H1 (cell line): ENCODE measurements at regions not wholly inside any gene's neighbourhood (a gene's known extent, or its start where the extent isn't known, plus 50 kb on each side); places are given as distances from the start of the nearest gene placed in this dataset.

Experiments
- CTCF ChIA-PET: fragments of 300-600 bp; sonication (Branson Sonifier 250); formaldehyde crosslinking; loops from one replicate; lab custom pipeline; 2021; ENCODE audit not compliant: partially characterized antibody; lab: Charles Lee
- POLR2A ChIA-PET: fragments of 300-600 bp; sonication (Branson Sonifier 250); formaldehyde crosslinking; loops from one replicate; lab custom pipeline; 2021; ENCODE audit warnings: inconsistent platforms; ENCODE audit not compliant: partially characterized antibody; lab: Charles Lee
- DNase-seq, 2 experiments: peaks; one replicate each; pipeline versions ENCODE4 v3.0.0 to v3.0.0-alpha.2; 2010 to 2022; ENCODE audit warnings: low spot score in 2 of 2, low read depth in 1 of 2, mixed read lengths in 1 of 2
- FAIRE-seq: peaks from 2 replicates; lab custom pipeline; 2011; peaks lifted over from hg19 to GRCh38; lab: Jason Lieb, UNC
- H2AFZ ChIP-seq: 2 replicates; pipeline ENCODE4 v1.8.1; 2012; ENCODE audit warnings: low read length, inconsistent platforms
- H2AK5ac ChIP-seq: 2 replicates; pipeline ENCODE4 v1.6.1; 2013; ENCODE audit warnings: low read depth, low read length
- H2BK120ac ChIP-seq: replicated peaks from 2 replicates; pipeline ENCODE3; 2013; ENCODE audit warnings: low read depth, low read length, inconsistent platforms
- H2BK12ac ChIP-seq: 2 replicates; pipeline ENCODE4 v1.6.1; 2013; ENCODE audit warnings: low read depth, low read length
- H2BK15ac ChIP-seq: 2 replicates; pipeline ENCODE4 v1.6.1; 2013; ENCODE audit warnings: low read length
- H2BK20ac ChIP-seq: 2 replicates; pipeline ENCODE4 v1.6.1; 2013; ENCODE audit warnings: low read length
- H2BK5ac ChIP-seq: 2 replicates; pipeline ENCODE4 v1.6.1; 2013; ENCODE audit warnings: low read depth, low read length
- H3K14ac ChIP-seq: 2 replicates; pipeline ENCODE4 v1.6.1; 2013; ENCODE audit warnings: inconsistent platforms; ENCODE audit not compliant: insufficient read length
- H3K18ac ChIP-seq: 2 replicates; pipeline ENCODE4 v1.6.1; 2013; ENCODE audit warnings: low read length; ENCODE audit errors: extremely low read depth
- H3K23ac ChIP-seq: 2 replicates; pipeline ENCODE4 v1.6.1; 2013; ENCODE audit warnings: inconsistent platforms; ENCODE audit not compliant: insufficient read length
- H3K23me2 ChIP-seq: 2 replicates; pipeline ENCODE4 v1.6.1; 2013; ENCODE audit warnings: low read depth, low read length
- H3K27ac ChIP-seq: 2 replicates; pipeline ENCODE4 v1.6.1; 2011; ENCODE audit warnings: low read depth, low read length, inconsistent platforms
- H3K27me3 ChIP-seq, 4 experiments: replicated peaks in 1 of 4; 1 replicate in 1 of 4; 2 replicates in 3 of 4; pipeline versions ENCODE4 v1.6.1 to v1.8.1; 2011 to 2013; ENCODE audit warnings: low read length in 3 of 4, mild to moderate bottlenecking in 3 of 4, inconsistent platforms in 2 of 4, mixed read lengths in 2 of 4, moderate library complexity in 1 of 4; ENCODE audit not compliant: control insufficient read depth in 3 of 4, insufficient read depth in 3 of 4; ENCODE audit errors: extremely low read depth in 1 of 4
- H3K36me3 ChIP-seq, 4 experiments: 2 replicates each; pipeline versions ENCODE4 v1.6.1 to v1.8.1; 2011 to 2013; ENCODE audit warnings: mild to moderate bottlenecking in 4 of 4, low read length in 3 of 4, moderate library complexity in 2 of 4, control low read depth in 1 of 4, inconsistent platforms in 1 of 4; ENCODE audit not compliant: insufficient read depth in 4 of 4, control insufficient read depth in 2 of 4
- H3K4ac ChIP-seq: replicated peaks from 2 replicates; pipeline ENCODE3; 2013; ENCODE audit warnings: low read length, low read depth, mixed read lengths, inconsistent platforms; ENCODE audit not compliant: insufficient read length
- H3K4me1 ChIP-seq, 4 experiments: replicated peaks in 1 of 4; 1 replicate in 1 of 4; 2 replicates in 3 of 4; pipeline versions ENCODE4 v1.6.1 to v1.8.1; 2011 to 2013; ENCODE audit warnings: low read length in 3 of 4, inconsistent platforms in 2 of 4, mixed read lengths in 1 of 4; ENCODE audit not compliant: insufficient read depth in 4 of 4, control insufficient read depth in 3 of 4
- H3K4me2 ChIP-seq, 2 experiments: 2 replicates each; pipeline versions ENCODE4 v1.6.1 to v1.8.1; 2011 to 2013; ENCODE audit warnings: low read depth in 2 of 2, low read length in 2 of 2, control low read depth in 1 of 2, inconsistent platforms in 1 of 2, mild to moderate bottlenecking in 1 of 2; ENCODE audit not compliant: insufficient read depth in 1 of 2
- H3K4me3 ChIP-seq, 4 experiments: fragments of 200-600, 300-600 bp in 1 of 4; sonication (generic), shearing (Covaris generic), sonication (Bioruptor Twin) in 1 of 4; 2 replicates each; pipeline versions ENCODE4 v1.5.1 to v1.8.1; 2011 to 2016; ENCODE audit warnings: low read length in 4 of 4, low read depth in 3 of 4, control low read depth in 2 of 4, inconsistent platforms in 2 of 4, mild to moderate bottlenecking in 2 of 4, mixed read lengths in 1 of 4, moderate library complexity in 1 of 4; ENCODE audit not compliant: insufficient read depth in 2 of 4; ENCODE audit errors: extremely low read depth in 1 of 4
- H3K56ac ChIP-seq: replicated peaks from 2 replicates; pipeline ENCODE3; 2013; ENCODE audit warnings: low read depth, mild to moderate bottlenecking, mixed read lengths, low read length, inconsistent platforms; ENCODE audit not compliant: insufficient read length
- H3K79me1 ChIP-seq: 2 replicates; pipeline ENCODE4 v1.6.1; 2013; ENCODE audit warnings: low read depth, low read length, control low read depth
- H3K79me2 ChIP-seq, 2 experiments: 2 replicates each; pipeline versions ENCODE4 v1.6.1 to v1.8.1; 2012 to 2013; ENCODE audit warnings: low read length in 2 of 2, mild to moderate bottlenecking in 2 of 2, inconsistent platforms in 1 of 2; ENCODE audit not compliant: insufficient read depth in 2 of 2, control insufficient read depth in 1 of 2
- H3K9ac ChIP-seq, 4 experiments: replicated peaks in 1 of 4; 1 replicate in 1 of 4; 2 replicates in 3 of 4; pipeline versions ENCODE4 v1.6.1 to v1.8.1; 2011 to 2013; ENCODE audit warnings: low read depth in 3 of 4, low read length in 3 of 4, control low read depth in 2 of 4, mild to moderate bottlenecking in 2 of 4, moderate library complexity in 2 of 4, inconsistent platforms in 1 of 4; ENCODE audit errors: extremely low read depth in 1 of 4
- H3K9me3 ChIP-seq, 2 experiments: 2 replicates each; pipeline versions ENCODE4 v1.6.1 to v1.8.1; 2012 to 2013; ENCODE audit warnings: mild to moderate bottlenecking in 2 of 2, moderate library complexity in 2 of 2, control low read depth in 1 of 2, inconsistent platforms in 1 of 2, low read depth in 1 of 2, low read length in 1 of 2, mixed read lengths in 1 of 2; ENCODE audit not compliant: insufficient read depth in 2 of 2
- H4K20me1 ChIP-seq, 2 experiments: replicated peaks in 1 of 2; 2 replicates each; pipeline versions ENCODE3 to v1.8.1; 2011 to 2013; ENCODE audit warnings: inconsistent platforms in 2 of 2, low read length in 2 of 2, mild to moderate bottlenecking in 1 of 2; ENCODE audit not compliant: insufficient read depth in 2 of 2, control insufficient read depth in 1 of 2
- H4K5ac ChIP-seq: 2 replicates; pipeline ENCODE4 v1.6.1; 2013; ENCODE audit warnings: low read length, low read depth, mixed read lengths, inconsistent platforms; ENCODE audit not compliant: insufficient read length
- H4K8ac ChIP-seq: 2 replicates; pipeline ENCODE4 v1.8.0; 2013; ENCODE audit warnings: mild to moderate bottlenecking, moderate library complexity, low read length, inconsistent platforms; ENCODE audit not compliant: insufficient read depth; ENCODE audit errors: extremely low read depth
- H4K91ac ChIP-seq: replicated peaks from 2 replicates; pipeline ENCODE3; 2013; ENCODE audit warnings: low read length, mixed read lengths, inconsistent platforms; ENCODE audit not compliant: insufficient read length
- KDM1A ChIP-seq: fragments of 200-600, 300-600 bp; sonication (generic); IDR thresholded peaks from 2 replicates; pipeline ENCODE4 v1.7.1; 2016; ENCODE audit warnings: mild to moderate bottlenecking, low read length, borderline replicate concordance
- RXRA ChIP-seq: IDR thresholded peaks from 2 replicates; pipeline ENCODE4 v1.6.1; 2011; ENCODE audit warnings: low read depth, mild to moderate bottlenecking, low read length, moderate library complexity; ENCODE audit not compliant: insufficient read depth
- WGBS, 2 experiments: shearing (Covaris generic) in 1 of 2; methylation state at CpG; one replicate each; pipeline versions ENCODE4 v1.1.6 to v1.1.7; 2013 to 2015; ENCODE audit warnings: low lambda C conversion rate in 2 of 2, mixed read lengths in 2 of 2, inconsistent platforms in 1 of 2, low coverage in 1 of 2, missing lambda C conversion rate in 1 of 2; ENCODE audit not compliant: insufficient replicate concordance in 2 of 2, insufficient coverage in 1 of 2, insufficient read length in 1 of 2; ENCODE audit errors: extremely low coverage in 1 of 2, missing lambda C conversion rate in 1 of 2; 5-methylcytosine and 5-hydroxymethylcytosine counted together

DNA sequence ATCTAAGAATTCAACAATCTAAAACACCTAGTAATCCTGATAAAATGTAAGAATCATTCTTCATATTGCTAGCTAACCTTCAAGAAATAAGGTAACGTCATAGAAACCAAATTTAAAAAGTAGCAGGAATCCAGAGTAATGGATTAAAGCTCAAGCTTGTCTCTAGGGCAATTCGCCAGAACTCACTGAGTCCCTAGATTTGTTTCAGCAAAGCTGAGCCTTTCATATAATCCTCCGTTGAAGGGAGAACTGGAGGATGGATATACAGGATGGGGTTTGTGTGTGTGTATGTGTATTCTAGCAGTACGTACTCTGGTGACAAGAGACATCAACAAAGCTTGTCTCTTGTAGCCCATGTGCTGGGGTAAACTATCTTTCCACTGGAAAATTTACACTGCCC lies 2173.5 kb upstream of the AGA start:
- Histone ChIP-seq H3K4me1 (no peaks in the 10 kb centered on the region), H3K4me2 (no peak overlapping the region), H3K56ac (no peak overlapping the region), H3K79me1 (no peaks in the 10 kb centered on the region), H2BK12ac (no peak overlapping the region), H3K9me3 (no peaks in the 10 kb centered on the region), H3K4me3 (no peak overlapping the region), H3K27ac (no peak overlapping the region), H4K20me1 (no peaks in the 10 kb centered on the region), H2BK20ac (no peak overlapping the region)
- POLR2A ChIA-PET, result no interaction called here
- FAIRE-seq, result no peak
- no peak for DNase-seq
- TF ChIP-seq KDM1A (no peak), RXRA (no peak)
- TF ChIP-seq, all 59 proteins: peak for 0
- H2AK5ac ChIP-seq, result no peak overlapping the region
- no peaks in the 10 kb centered on the region for H3K36me3 ChIP-seq
- no peak overlapping the region for H2BK15ac ChIP-seq
- H2AFZ ChIP-seq, result no peak overlapping the region
- no peak overlapping the region for H2BK5ac ChIP-seq
- CTCF ChIA-PET, result interaction anchor here (1.5 kb wide), 1 partner anchor 11 kb away, joined by 5 read pairs; no protein-coding TSS in a partner anchor
- H3K18ac ChIP-seq, result no peak overlapping the region
- no peak overlapping the region for H4K8ac ChIP-seq
- no peaks in the 10 kb centered on the region for H3K79me2 ChIP-seq
- H3K23ac ChIP-seq, result no peak overlapping the region
- 88% methylated on average over 4 of the region's 4 CpGs; no CpG with 5 or more reads in 1 of the 2 experiments for WGBS, 2 experiments
- H4K91ac ChIP-seq, result no peak overlapping the region
- no peak overlapping the region for H3K14ac ChIP-seq
- H3K4ac ChIP-seq, result no peak overlapping the region
- H3K9ac ChIP-seq, result no peak overlapping the region
- no peaks in the 10 kb centered on the region for H3K27me3 ChIP-seq
- H3K23me2 ChIP-seq, result no peaks in the 10 kb centered on the region; the same call in 1 of the 2 replicates
- no peak overlapping the region for H4K5ac ChIP-seq
- H2BK120ac ChIP-seq, result no peak overlapping the region
